WTC11 (cell line): ENCODE measurements at regions not wholly inside any gene's neighbourhood (a gene's known extent, or its start where the extent isn't known, plus 50 kb on each side); places are given as distances from the start of the nearest gene placed in this dataset.

ENCODE experiments used
- ATAC-seq: fragments of 200-7000 bp; cut with Tn5 transposase; 2 replicates; pipeline ENCODE4 v1.10.0; 2021; ENCODE audit warnings: mild to moderate bottlenecking, moderate library complexity
- CTCF ChIA-PET: fragments of 300-600 bp; sonication (Branson Sonifier 250); formaldehyde crosslinking; loops from one replicate; lab custom pipeline; 2021; ENCODE audit warnings: antibody characterized with exemption; lab: Charles Lee
- POLR2A ChIA-PET: fragments of 350-600 bp; sonication (Branson Sonifier 250); formaldehyde crosslinking; loops from one replicate; lab custom pipeline; 2021; ENCODE audit warnings: antibody characterized with exemption; lab: Charles Lee
- DNase-seq: peaks from one replicate; pipeline ENCODE4 v3.0.0; 2021; ENCODE audit warnings: low spot score
- H3K27ac Mint-ChIP-seq: 2 replicates; pipeline ENCODE4 v1.8.0; 2021; ENCODE audit warnings: mixed read lengths
- H3K27me3 Mint-ChIP-seq: 2 replicates; pipeline ENCODE4 v1.8.0; 2021; ENCODE audit warnings: low read depth, mild to moderate bottlenecking, moderate library complexity, mixed read lengths
- H3K36me3 Mint-ChIP-seq: 2 replicates; pipeline ENCODE4 v1.8.0; 2021; ENCODE audit warnings: mixed read lengths
- H3K4me1 Mint-ChIP-seq: 2 replicates; pipeline ENCODE4 v1.8.0; 2022; ENCODE audit warnings: mixed read lengths
- H3K4me3 Mint-ChIP-seq: 2 replicates; pipeline ENCODE4 v1.8.0; 2021; ENCODE audit warnings: mild to moderate bottlenecking, moderate library complexity, mixed read lengths
- H3K9me3 Mint-ChIP-seq: 2 replicates; pipeline ENCODE4 v1.8.0; 2021; ENCODE audit warnings: mixed read lengths
- ATF3 ChIP-seq: sonication (generic); formaldehyde crosslinking; conservative IDR thresholded peaks from 2 replicates; pipeline ENCODE4 v1.8.1; 2022; ENCODE audit warnings: mild to moderate bottlenecking, missing genetic modification reagents
- CBFB ChIP-seq: sonication (generic); formaldehyde crosslinking; IDR thresholded peaks from 2 replicates; pipeline ENCODE4 v1.8.1; 2022; ENCODE audit warnings: mild to moderate bottlenecking, low read depth, missing genetic modification reagents
- CREB1 ChIP-seq: sonication (generic); formaldehyde crosslinking; IDR thresholded peaks from 2 replicates; pipeline ENCODE4 v1.8.0; 2023; ENCODE audit warnings: mild to moderate bottlenecking, missing genetic modification reagents
- E2F1 ChIP-seq: sonication (generic); formaldehyde crosslinking; IDR thresholded peaks from 2 replicates; pipeline ENCODE4 v1.8.0; 2022; ENCODE audit warnings: mild to moderate bottlenecking, missing genetic modification reagents
- E2F4 ChIP-seq: sonication (generic); formaldehyde crosslinking; IDR thresholded peaks from 2 replicates; pipeline ENCODE4 v1.8.1; 2022; ENCODE audit warnings: low read depth, mild to moderate bottlenecking, moderate library complexity, missing genetic modification reagents, borderline replicate concordance
- ETV6 ChIP-seq: sonication (generic); formaldehyde crosslinking; IDR thresholded peaks from 2 replicates; pipeline ENCODE4 v1.8.1; 2022; ENCODE audit warnings: mild to moderate bottlenecking, missing genetic modification reagents
- FOXJ3 ChIP-seq: sonication (generic); formaldehyde crosslinking; IDR thresholded peaks from 2 replicates; pipeline ENCODE4 v1.9.0; 2021; ENCODE audit warnings: missing genetic modification reagents, mild to moderate bottlenecking, borderline replicate concordance
- HMGA2 ChIP-seq: fragments of 250-450 bp; sonication (Bioruptor Pico); IDR thresholded peaks from 2 replicates; pipeline ENCODE4 v1.4.0; 2021; ENCODE audit warnings: mild to moderate bottlenecking, moderate library complexity
- PRRX2 ChIP-seq: fragments of 250-450 bp; sonication (Bioruptor Pico); IDR thresholded peaks from 2 replicates; pipeline ENCODE4 v1.8.0; 2021; ENCODE audit warnings: mild to moderate bottlenecking
- RORB ChIP-seq: fragments of 250-450 bp; sonication (Bioruptor Pico); IDR thresholded peaks from 2 replicates; pipeline ENCODE4 v1.9.0; 2021; ENCODE audit warnings: mild to moderate bottlenecking
- TEAD1 ChIP-seq: sonication (generic); formaldehyde crosslinking; IDR thresholded peaks from 2 replicates; pipeline ENCODE4 v1.8.0; 2022; ENCODE audit warnings: mild to moderate bottlenecking, missing genetic modification reagents
- USF2 ChIP-seq: sonication (generic); formaldehyde crosslinking; IDR thresholded peaks from 2 replicates; pipeline ENCODE4 v1.8.1; 2023; ENCODE audit warnings: mild to moderate bottlenecking, missing genetic modification reagents, moderate library complexity
- ZBTB21 ChIP-seq: sonication (generic); formaldehyde crosslinking; IDR thresholded peaks from 2 replicates; pipeline ENCODE4 v1.8.1; 2023; ENCODE audit warnings: mild to moderate bottlenecking, missing genetic modification reagents, borderline replicate concordance
- ZNF263 ChIP-seq: sonication (generic); formaldehyde crosslinking; IDR thresholded peaks from 2 replicates; pipeline ENCODE4 v1.8.1; 2022; ENCODE audit warnings: low read depth, mild to moderate bottlenecking, moderate library complexity, missing genetic modification reagents
- ZNF416 ChIP-seq: fragments of 250-450 bp; sonication (Bioruptor Pico); IDR thresholded peaks from 2 replicates; pipeline ENCODE4 v1.9.0; 2021; ENCODE audit warnings: mild to moderate bottlenecking, inconsistent platforms
- ZNF423 ChIP-seq: fragments of 250-450 bp; sonication (Bioruptor Pico); IDR thresholded peaks from 2 replicates; pipeline ENCODE4 v2.1.2; 2022; ENCODE audit warnings: mild to moderate bottlenecking, moderate library complexity
- TF ChIP-seq, protein P1 (sequence below): sonication (generic); formaldehyde crosslinking; IDR thresholded peaks from 2 replicates; pipeline ENCODE4 v1.8.0; 2022; ENCODE audit warnings: mild to moderate bottlenecking, missing genetic modification reagents
- TF ChIP-seq, protein P2 (sequence below): fragments of 200-600 bp; IDR thresholded peaks from 2 replicates; pipeline ENCODE4 v1.8.0; 2022; ENCODE audit warnings: antibody characterized with exemption
- TF ChIP-seq, protein P3 (sequence below): sonication (generic); formaldehyde crosslinking; IDR thresholded peaks from 2 replicates; pipeline ENCODE4 v1.8.0; 2022; ENCODE audit warnings: missing genetic modification reagents
- TF ChIP-seq, protein P4 (sequence below): fragments of 250-450 bp; sonication (Bioruptor Pico); IDR thresholded peaks from 2 replicates; pipeline ENCODE4 v1.9.0; 2021; ENCODE audit warnings: mild to moderate bottlenecking, borderline replicate concordance

- ChIA-PET CTCF (no interaction called here), POLR2A (no interaction called here)
- no peak for DNase-seq
- Mint-ChIP-seq H3K27ac (no peak overlapping the region), H3K9me3 (no peaks in the 10 kb centered on the region), H3K4me1 (peaks cover 11% of the 10 kb centered on the region), H3K4me3 (no peak overlapping the region), H3K36me3 (no peaks in the 10 kb centered on the region), H3K27me3 (no peaks in the 10 kb centered on the region; the same call in 1 of the 2 replicates)
- no peak for TF ChIP-seq ATF3
- TF ChIP-seq, protein P1, sequence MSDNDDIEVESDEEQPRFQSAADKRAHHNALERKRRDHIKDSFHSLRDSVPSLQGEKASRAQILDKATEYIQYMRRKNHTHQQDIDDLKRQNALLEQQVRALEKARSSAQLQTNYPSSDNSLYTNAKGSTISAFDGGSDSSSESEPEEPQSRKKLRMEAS (CRISPR knock-in tag) = no peak
- no peak for TF ChIP-seq ZNF263
- TF ChIP-seq FOXJ3 (CRISPR knock-in tag) = no peak
- TF ChIP-seq USF2 (CRISPR knock-in tag) = no peak
- no peak for TF ChIP-seq CREB1 (CRISPR knock-in tag)
- TF ChIP-seq ZBTB21 = no peak
- no peak for TF ChIP-seq ZNF416 (CRISPR knock-in tag)
- TF ChIP-seq, protein P2, sequence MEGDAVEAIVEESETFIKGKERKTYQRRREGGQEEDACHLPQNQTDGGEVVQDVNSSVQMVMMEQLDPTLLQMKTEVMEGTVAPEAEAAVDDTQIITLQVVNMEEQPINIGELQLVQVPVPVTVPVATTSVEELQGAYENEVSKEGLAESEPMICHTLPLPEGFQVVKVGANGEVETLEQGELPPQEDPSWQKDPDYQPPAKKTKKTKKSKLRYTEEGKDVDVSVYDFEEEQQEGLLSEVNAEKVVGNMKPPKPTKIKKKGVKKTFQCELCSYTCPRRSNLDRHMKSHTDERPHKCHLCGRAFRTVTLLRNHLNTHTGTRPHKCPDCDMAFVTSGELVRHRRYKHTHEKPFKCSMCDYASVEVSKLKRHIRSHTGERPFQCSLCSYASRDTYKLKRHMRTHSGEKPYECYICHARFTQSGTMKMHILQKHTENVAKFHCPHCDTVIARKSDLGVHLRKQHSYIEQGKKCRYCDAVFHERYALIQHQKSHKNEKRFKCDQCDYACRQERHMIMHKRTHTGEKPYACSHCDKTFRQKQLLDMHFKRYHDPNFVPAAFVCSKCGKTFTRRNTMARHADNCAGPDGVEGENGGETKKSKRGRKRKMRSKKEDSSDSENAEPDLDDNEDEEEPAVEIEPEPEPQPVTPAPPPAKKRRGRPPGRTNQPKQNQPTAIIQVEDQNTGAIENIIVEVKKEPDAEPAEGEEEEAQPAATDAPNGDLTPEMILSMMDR = no peak
- no peak for TF ChIP-seq PRRX2 (CRISPR knock-in tag)
- no peak for TF ChIP-seq TEAD1 (CRISPR knock-in tag)
- no peak for TF ChIP-seq HMGA2 (CRISPR knock-in tag)
- no peak for TF ChIP-seq ZNF423 (CRISPR knock-in tag)
- no peak for TF ChIP-seq ETV6 (CRISPR knock-in tag)
- TF ChIP-seq CBFB = no peak
- no peak for TF ChIP-seq RORB (CRISPR knock-in tag)
- TF ChIP-seq, protein P3, sequence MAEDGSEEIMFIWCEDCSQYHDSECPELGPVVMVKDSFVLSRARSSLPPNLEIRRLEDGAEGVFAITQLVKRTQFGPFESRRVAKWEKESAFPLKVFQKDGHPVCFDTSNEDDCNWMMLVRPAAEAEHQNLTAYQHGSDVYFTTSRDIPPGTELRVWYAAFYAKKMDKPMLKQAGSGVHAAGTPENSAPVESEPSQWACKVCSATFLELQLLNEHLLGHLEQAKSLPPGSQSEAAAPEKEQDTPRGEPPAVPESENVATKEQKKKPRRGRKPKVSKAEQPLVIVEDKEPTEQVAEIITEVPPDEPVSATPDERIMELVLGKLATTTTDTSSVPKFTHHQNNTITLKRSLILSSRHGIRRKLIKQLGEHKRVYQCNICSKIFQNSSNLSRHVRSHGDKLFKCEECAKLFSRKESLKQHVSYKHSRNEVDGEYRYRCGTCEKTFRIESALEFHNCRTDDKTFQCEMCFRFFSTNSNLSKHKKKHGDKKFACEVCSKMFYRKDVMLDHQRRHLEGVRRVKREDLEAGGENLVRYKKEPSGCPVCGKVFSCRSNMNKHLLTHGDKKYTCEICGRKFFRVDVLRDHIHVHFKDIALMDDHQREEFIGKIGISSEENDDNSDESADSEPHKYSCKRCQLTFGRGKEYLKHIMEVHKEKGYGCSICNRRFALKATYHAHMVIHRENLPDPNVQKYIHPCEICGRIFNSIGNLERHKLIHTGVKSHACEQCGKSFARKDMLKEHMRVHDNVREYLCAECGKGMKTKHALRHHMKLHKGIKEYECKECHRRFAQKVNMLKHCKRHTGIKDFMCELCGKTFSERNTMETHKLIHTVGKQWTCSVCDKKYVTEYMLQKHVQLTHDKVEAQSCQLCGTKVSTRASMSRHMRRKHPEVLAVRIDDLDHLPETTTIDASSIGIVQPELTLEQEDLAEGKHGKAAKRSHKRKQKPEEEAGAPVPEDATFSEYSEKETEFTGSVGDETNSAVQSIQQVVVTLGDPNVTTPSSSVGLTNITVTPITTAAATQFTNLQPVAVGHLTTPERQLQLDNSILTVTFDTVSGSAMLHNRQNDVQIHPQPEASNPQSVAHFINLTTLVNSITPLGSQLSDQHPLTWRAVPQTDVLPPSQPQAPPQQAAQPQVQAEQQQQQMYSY (CRISPR knock-in tag) = no peak
- TF ChIP-seq E2F1 (CRISPR knock-in tag) = no peak
- TF ChIP-seq, protein P4, sequence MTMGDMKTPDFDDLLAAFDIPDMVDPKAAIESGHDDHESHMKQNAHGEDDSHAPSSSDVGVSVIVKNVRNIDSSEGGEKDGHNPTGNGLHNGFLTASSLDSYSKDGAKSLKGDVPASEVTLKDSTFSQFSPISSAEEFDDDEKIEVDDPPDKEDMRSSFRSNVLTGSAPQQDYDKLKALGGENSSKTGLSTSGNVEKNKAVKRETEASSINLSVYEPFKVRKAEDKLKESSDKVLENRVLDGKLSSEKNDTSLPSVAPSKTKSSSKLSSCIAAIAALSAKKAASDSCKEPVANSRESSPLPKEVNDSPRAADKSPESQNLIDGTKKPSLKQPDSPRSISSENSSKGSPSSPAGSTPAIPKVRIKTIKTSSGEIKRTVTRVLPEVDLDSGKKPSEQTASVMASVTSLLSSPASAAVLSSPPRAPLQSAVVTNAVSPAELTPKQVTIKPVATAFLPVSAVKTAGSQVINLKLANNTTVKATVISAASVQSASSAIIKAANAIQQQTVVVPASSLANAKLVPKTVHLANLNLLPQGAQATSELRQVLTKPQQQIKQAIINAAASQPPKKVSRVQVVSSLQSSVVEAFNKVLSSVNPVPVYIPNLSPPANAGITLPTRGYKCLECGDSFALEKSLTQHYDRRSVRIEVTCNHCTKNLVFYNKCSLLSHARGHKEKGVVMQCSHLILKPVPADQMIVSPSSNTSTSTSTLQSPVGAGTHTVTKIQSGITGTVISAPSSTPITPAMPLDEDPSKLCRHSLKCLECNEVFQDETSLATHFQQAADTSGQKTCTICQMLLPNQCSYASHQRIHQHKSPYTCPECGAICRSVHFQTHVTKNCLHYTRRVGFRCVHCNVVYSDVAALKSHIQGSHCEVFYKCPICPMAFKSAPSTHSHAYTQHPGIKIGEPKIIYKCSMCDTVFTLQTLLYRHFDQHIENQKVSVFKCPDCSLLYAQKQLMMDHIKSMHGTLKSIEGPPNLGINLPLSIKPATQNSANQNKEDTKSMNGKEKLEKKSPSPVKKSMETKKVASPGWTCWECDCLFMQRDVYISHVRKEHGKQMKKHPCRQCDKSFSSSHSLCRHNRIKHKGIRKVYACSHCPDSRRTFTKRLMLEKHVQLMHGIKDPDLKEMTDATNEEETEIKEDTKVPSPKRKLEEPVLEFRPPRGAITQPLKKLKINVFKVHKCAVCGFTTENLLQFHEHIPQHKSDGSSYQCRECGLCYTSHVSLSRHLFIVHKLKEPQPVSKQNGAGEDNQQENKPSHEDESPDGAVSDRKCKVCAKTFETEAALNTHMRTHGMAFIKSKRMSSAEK (CRISPR knock-in tag) = no peak
- TF ChIP-seq E2F4 (CRISPR knock-in tag) = no peak
- no peak for ATAC-seq
Measured at GRCh38 chr5:52710972-52711596, 76.6 kb upstream of the ITGA1 start.
